HepG2 (cell line): ENCODE measurements at regions not wholly inside any gene's neighbourhood (a gene's known extent, or its start where the extent isn't known, plus 50 kb on each side); places are given as distances from the start of the nearest gene placed in this dataset.
A peak's percentile ranks its signal among the peaks of the same experiment; 100 is the strongest.
"Not testable (repeated sequence)": the region's sequence is repeated elsewhere in the genome, so short reads cannot be mapped to it uniquely, and the experiment has no call there.

Experiments used
- ATAC-seq: fragments of 200-7000 bp; cut with Tn5 transposase; 3 replicates; pipeline ENCODE4 v1.9.1; 2020; ENCODE audit warnings: mild to moderate bottlenecking, moderate library complexity
- BruUV-seq: library from RNA; stranded (reverse); fragments of 400-500 nt; replicated peaks from 2 replicates; lab custom pipeline; 2021; lab: Mats Ljungman, UMichigan
- CTCF ChIA-PET: fragments of 300-600 bp; formaldehyde crosslinking; extraction: SDS; loops from one replicate; lab custom pipeline; 2021; ENCODE audit warnings: low total read pairs, inconsistent platforms, low intra/inter-chr PET ratio; lab: Yijun Ruan, JAX
- POLR2A ChIA-PET: fragments of 350-600 bp; sonication (Branson Sonifier 250); formaldehyde crosslinking; loops from one replicate; lab custom pipeline; 2020; ENCODE audit warnings: antibody characterized with exemption, inconsistent platforms; lab: Yijun Ruan, JAX
- DNase-seq: peaks from one replicate; pipeline ENCODE4 v3.0.0-alpha.2; 2015; ENCODE audit warnings: low spot score
- FAIRE-seq: peaks from 3 replicates; lab custom pipeline; 2011; peaks lifted over from hg19 to GRCh38; lab: Jason Lieb, UNC
- H2AFZ ChIP-seq: one replicate; pipeline ENCODE4 v1.6.1; 2011; ENCODE audit warnings: low read length, inconsistent platforms
- H3K27ac ChIP-seq: fragments of 300-600 bp; 3 replicates; pipeline ENCODE4 v1.8.0; 2011; ENCODE audit warnings: mixed run types, mild to moderate bottlenecking, mixed read lengths, low read length, inconsistent platforms; ENCODE audit not compliant: insufficient read depth; ENCODE audit errors: extremely low read length
- H3K27me3 ChIP-seq, 2 experiments: fragments of 200-600 bp in 1 of 2; 2 replicates in 1 of 2; 3 replicates in 1 of 2; pipeline versions ENCODE4 v1.6.0 to v1.8.0; 2011; ENCODE audit warnings: low read length in 2 of 2, mild to moderate bottlenecking in 2 of 2, moderate library complexity in 2 of 2, inconsistent platforms in 1 of 2; ENCODE audit not compliant: insufficient read depth in 2 of 2, control insufficient read depth in 1 of 2
- H3K36me3 ChIP-seq, 2 experiments: fragments of 200-600 bp in 1 of 2; replicated peaks in 1 of 2; 2 replicates in 1 of 2; 3 replicates in 1 of 2; pipeline versions ENCODE4 v1.5.1 to v1.8.0; 2011; ENCODE audit warnings: low read length in 2 of 2, inconsistent platforms in 1 of 2; ENCODE audit not compliant: insufficient read depth in 2 of 2, control insufficient read depth in 1 of 2
- H3K4me1 ChIP-seq: 2 replicates; pipeline ENCODE4 v1.5.1; 2012; ENCODE audit warnings: low read length, inconsistent platforms; ENCODE audit not compliant: insufficient read depth
- H3K4me2 ChIP-seq: 2 replicates; pipeline ENCODE4 v1.6.0; 2011; ENCODE audit warnings: low read depth, low read length, inconsistent platforms
- H3K4me3 ChIP-seq, 3 experiments: fragments of 200-600 bp in 1 of 3; sonication (generic), shearing (Covaris generic) in 1 of 3; replicated peaks in 1 of 3; 2 replicates each; pipeline ENCODE4 v1.5.1; 2011 to 2016; ENCODE audit warnings: low read length in 3 of 3, inconsistent platforms in 2 of 3, low read depth in 2 of 3, mild to moderate bottlenecking in 2 of 3, control low read depth in 1 of 3, mixed read lengths in 1 of 3; ENCODE audit not compliant: insufficient read depth in 1 of 3
- H3K79me2 ChIP-seq: one replicate; pipeline ENCODE4 v1.6.1; 2011; ENCODE audit warnings: low read length, inconsistent platforms; ENCODE audit not compliant: insufficient read depth
- H3K9ac ChIP-seq: 2 replicates; pipeline ENCODE4 v1.6.0; 2011; ENCODE audit warnings: mild to moderate bottlenecking, low read depth, low read length, inconsistent platforms; ENCODE audit not compliant: insufficient read depth
- H3K9me3 ChIP-seq: 2 replicates; pipeline ENCODE4 v1.5.1; 2012; ENCODE audit warnings: mild to moderate bottlenecking, low read length
- H4K20me1 ChIP-seq: 2 replicates; pipeline ENCODE4 v1.6.0; 2011; ENCODE audit warnings: inconsistent platforms, mild to moderate bottlenecking, low read length, moderate library complexity; ENCODE audit not compliant: insufficient read depth
- ATF5 ChIP-seq: sonication (generic); formaldehyde crosslinking; IDR thresholded peaks from 2 replicates; pipeline ENCODE4 v1.4.0; 2020; ENCODE audit warnings: mild to moderate bottlenecking, low read depth, missing genetic modification reagents
- CEBPB ChIP-seq: IDR thresholded peaks from 2 replicates; pipeline ENCODE4 v1.6.1; 2011; ENCODE audit warnings: low read depth, low read length, improper control_type of control experiment, borderline replicate concordance
- CREB3 ChIP-seq: sonication (generic); formaldehyde crosslinking; IDR thresholded peaks from 2 replicates; pipeline ENCODE4 v1.5.0; 2020; ENCODE audit warnings: missing genetic modification reagents
- E2F2 ChIP-seq: sonication (generic); formaldehyde crosslinking; IDR thresholded peaks from 2 replicates; pipeline ENCODE4 v1.4.0; 2020; ENCODE audit warnings: missing genetic modification reagents, borderline replicate concordance
- HES4 ChIP-seq: sonication (generic); formaldehyde crosslinking; IDR thresholded peaks from 2 replicates; pipeline ENCODE4 v1.9.0; 2021; ENCODE audit warnings: mild to moderate bottlenecking, missing genetic modification reagents, borderline replicate concordance
- IKZF1 ChIP-seq: fragments of 450-650 bp; IDR thresholded peaks from 2 replicates; pipeline ENCODE4 v1.7.1; 2016
- MTF2 ChIP-seq: sonication (generic); formaldehyde crosslinking; IDR thresholded peaks from 2 replicates; pipeline ENCODE4 v1.5.0; 2020; ENCODE audit warnings: missing genetic modification reagents, borderline replicate concordance
- ONECUT2 ChIP-seq: sonication (generic); formaldehyde crosslinking; IDR thresholded peaks from 2 replicates; pipeline ENCODE4 v1.4.0; 2020; ENCODE audit warnings: missing genetic modification reagents
- SRSF1 ChIP-seq: fragments of 200-400 bp; formaldehyde crosslinking; optimal IDR thresholded peaks from 2 replicates; pipeline ENCODE3; 2017; ENCODE audit warnings: mild to moderate bottlenecking, low read depth, low read length, moderate library complexity
- XRCC5 ChIP-seq: fragments of 200-400 bp; formaldehyde crosslinking; optimal IDR thresholded peaks from 2 replicates; pipeline ENCODE3; 2017; ENCODE audit warnings: mild to moderate bottlenecking, low read length
- ZNF570 ChIP-seq: sonication (generic); formaldehyde crosslinking; IDR thresholded peaks from 2 replicates; pipeline ENCODE4 v1.4.0; 2020; ENCODE audit warnings: mild to moderate bottlenecking, missing genetic modification reagents, borderline replicate concordance
- ZNF7 ChIP-seq: IDR thresholded peaks from 2 replicates; pipeline ENCODE4 v1.6.1; 2016; ENCODE audit warnings: missing biosample characterization, missing genetic modification reagents
- ZUFSP ChIP-seq: sonication (generic); formaldehyde crosslinking; IDR thresholded peaks from 2 replicates; pipeline ENCODE4 v1.9.0; 2021; ENCODE audit warnings: missing genetic modification reagents, mild to moderate bottlenecking, borderline replicate concordance
- WGBS: methylation state at CpG from one replicate; pipeline ENCODE4 v1.1.6; 2017; ENCODE audit warnings: low lambda C conversion rate; 5-methylcytosine and 5-hydroxymethylcytosine counted together
- in situ Hi-C: cut with HindIII; loops from 2 replicates; pipeline ENCODE4 v1.10.0; 2017; ENCODE audit warnings: low pct_unique_long_range_greater_than_20kb; ENCODE audit not compliant: extremely low pct_ligation_motif_present
- intact Hi-C: fragments of 100-400 bp; cut with micrococcal nuclease; formaldehyde crosslinking; loops from one replicate; pipeline ENCODE4 v1.10.0; 2022; ENCODE audit not compliant: unreplicated experiment

DNA sequence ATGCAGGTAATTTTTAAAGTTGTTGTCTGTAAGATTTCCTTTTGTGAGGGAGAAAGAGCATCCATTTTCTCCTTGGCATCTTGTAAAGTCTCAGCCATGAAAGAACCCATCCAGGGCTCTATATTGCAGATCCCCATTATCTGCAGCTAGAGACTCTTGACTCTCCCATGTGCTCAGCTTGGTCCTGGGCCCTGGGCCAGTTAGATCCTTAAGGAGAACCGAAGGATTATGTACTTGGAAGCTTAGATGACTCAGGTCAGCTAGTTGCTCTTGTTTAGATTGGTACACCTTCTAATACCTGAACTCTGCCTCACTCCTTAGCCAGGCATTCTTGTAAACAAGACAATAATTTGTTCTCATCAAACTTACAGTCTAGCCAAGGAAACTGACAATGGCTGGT, 1617.6 kb downstream of the KHDRBS2 start (continued):
- TF ChIP-seq ZUFSP (CRISPR knock-in tag), result no peak
- TF ChIP-seq ZNF570 (CRISPR knock-in tag), result no peak

GRCh38 chr6:60663199-60663598, 1622.8 kb downstream of the KHDRBS2 start:
- POLR2A ChIA-PET, H3K4me1 ChIP-seq, H4K20me1 ChIP-seq, H3K4me3 ChIP-seq, H3K36me3 ChIP-seq, H3K27me3 ChIP-seq, H3K9ac ChIP-seq, BruUV-seq, H2AFZ ChIP-seq, CTCF ChIA-PET, H3K4me2 ChIP-seq, in situ Hi-C loops, FAIRE-seq, H3K27ac ChIP-seq, DNase-seq, ATAC-seq, intact Hi-C loops, H3K79me2 ChIP-seq: not testable (repeated sequence)
- 0% methylated on average over 5 of the region's 5 CpGs for WGBS
- H3K9me3 ChIP-seq, result peaks cover 94% of the 10 kb centered on the region

- peak; percentile 53 for ATAC-seq
- intact Hi-C loops, result no loop called here
- TF ChIP-seq ATF5 (CRISPR knock-in tag) (no peak), SRSF1 (no peak), IKZF1 (no peak), CREB3 (no peak), ZNF7 (CRISPR knock-in tag) (no peak), HES4 (CRISPR knock-in tag) (no peak), CEBPB (peak; percentile 29; the same call in 1 of the 2 replicates), E2F2 (no peak), ONECUT2 (CRISPR knock-in tag) (peak; percentile 49; the same call in 1 of the 2 replicates), MTF2 (CRISPR knock-in tag) (no peak), XRCC5 (no peak)
Observed at GRCh38 chr6:60643870-60644269, 1642.2 kb downstream of the KHDRBS2 start.

More at GRCh38 chr6:60643870-60644269, 1642.2 kb downstream of the KHDRBS2 start:
- H3K79me2 ChIP-seq, result no peaks in the 10 kb centered on the region
- no peak overlapping the region for H2AFZ ChIP-seq
- ChIA-PET CTCF (no interaction called here), POLR2A (no interaction called here)
- no peak overlapping the region for H3K9ac ChIP-seq
- peaks cover 93% of the 10 kb centered on the region for H3K9me3 ChIP-seq
- no peak overlapping the region for H3K4me3 ChIP-seq
- no peaks in the 10 kb centered on the region for H3K4me1 ChIP-seq
- no peak overlapping the region for H3K27ac ChIP-seq
- FAIRE-seq (no peak), DNase-seq (no peak)
- in situ Hi-C loops, result no loop called here
- 11% methylated on average over 1 of the region's 1 CpG for WGBS
- H3K4me2 ChIP-seq, result no peak overlapping the region
- no peaks in the 10 kb centered on the region for H3K27me3 ChIP-seq
- H3K36me3 ChIP-seq, result no peaks in the 10 kb centered on the region
- no TSS peak for BruUV-seq
- H4K20me1 ChIP-seq, result no peaks in the 10 kb centered on the region
